ENCODE measurements at regions not wholly inside any gene's neighbourhood (a gene's known extent, or its start where the extent isn't known, plus 50 kb on each side); places are given as distances from the start of the nearest gene placed in this dataset.
"Not testable (repeated sequence)": the region's sequence is repeated elsewhere in the genome, so short reads cannot be mapped to it uniquely, and the experiment has no call there.

DNA sequence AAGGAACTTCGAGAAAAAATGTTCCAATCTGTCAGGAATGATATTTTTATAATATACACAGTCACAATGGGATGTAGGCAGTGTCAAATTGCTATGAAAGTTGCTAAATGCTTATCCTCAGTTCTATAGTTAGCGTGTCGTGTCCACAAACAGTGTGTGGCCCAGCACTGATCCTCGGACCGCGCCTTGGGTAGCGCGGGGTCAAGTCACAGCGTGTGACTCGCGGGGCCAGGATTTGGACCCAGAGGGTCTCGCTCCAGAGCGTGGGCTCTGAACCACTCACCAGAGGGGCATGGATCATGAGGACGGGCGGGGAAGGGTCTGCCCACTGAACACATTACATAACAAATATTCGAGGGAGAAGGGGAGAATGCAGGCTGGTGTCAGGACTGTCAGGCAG is 171.8 kb downstream of the C9orf50 start:
- CTCF ChIA-PET: no interaction called here
- TF ChIP-seq, protein P1, sequence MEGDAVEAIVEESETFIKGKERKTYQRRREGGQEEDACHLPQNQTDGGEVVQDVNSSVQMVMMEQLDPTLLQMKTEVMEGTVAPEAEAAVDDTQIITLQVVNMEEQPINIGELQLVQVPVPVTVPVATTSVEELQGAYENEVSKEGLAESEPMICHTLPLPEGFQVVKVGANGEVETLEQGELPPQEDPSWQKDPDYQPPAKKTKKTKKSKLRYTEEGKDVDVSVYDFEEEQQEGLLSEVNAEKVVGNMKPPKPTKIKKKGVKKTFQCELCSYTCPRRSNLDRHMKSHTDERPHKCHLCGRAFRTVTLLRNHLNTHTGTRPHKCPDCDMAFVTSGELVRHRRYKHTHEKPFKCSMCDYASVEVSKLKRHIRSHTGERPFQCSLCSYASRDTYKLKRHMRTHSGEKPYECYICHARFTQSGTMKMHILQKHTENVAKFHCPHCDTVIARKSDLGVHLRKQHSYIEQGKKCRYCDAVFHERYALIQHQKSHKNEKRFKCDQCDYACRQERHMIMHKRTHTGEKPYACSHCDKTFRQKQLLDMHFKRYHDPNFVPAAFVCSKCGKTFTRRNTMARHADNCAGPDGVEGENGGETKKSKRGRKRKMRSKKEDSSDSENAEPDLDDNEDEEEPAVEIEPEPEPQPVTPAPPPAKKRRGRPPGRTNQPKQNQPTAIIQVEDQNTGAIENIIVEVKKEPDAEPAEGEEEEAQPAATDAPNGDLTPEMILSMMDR (conservative IDR thresholded peaks at IDR 0.05): no peak
- TF ChIP-seq EZH2 (IDR thresholded peaks at IDR 0.05; ENCODE audit: low read depth): no peak

DNA sequence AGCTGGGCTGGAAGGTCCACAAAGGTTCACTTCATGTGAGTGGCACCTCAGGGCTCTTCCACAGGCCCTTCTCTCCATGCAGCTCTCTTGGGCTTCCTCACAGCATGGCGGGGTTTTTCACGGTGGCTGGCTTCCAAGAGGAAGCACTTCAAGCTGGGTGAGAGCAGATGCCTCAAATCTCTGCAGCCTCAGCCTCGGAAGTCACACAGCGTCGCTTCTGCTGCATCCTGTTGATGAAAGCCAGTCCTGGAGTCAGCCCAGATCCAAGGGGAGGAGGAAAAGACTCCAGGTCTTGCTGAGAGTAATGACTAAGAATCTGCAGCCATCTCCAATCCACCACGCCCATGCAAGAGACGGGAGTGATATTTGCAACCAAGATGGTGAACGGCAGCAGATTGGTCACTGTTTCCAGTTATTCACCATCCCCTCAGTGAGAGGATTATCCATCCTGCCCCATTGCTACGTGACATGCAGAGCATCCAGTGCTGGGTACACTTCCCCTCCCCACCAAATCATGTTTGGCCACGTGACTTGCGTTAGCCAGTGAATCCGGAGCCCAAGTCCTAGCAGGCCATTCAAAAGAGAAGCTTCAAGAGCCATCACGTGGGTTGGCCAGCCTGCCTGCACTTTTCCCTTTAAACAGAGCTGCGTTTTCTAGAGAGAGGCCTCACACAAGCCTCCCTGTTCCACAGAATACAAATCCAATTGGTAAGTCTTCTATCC is 173.9 kb downstream of the C9orf50 start:
- Histone ChIP-seq H3K27me3 (ENCODE audit: insufficient read depth, low read depth) (no peaks in the 10 kb centered on the region), H3K79me2 (ENCODE audit: low read depth) (no peaks in the 10 kb centered on the region), H3K36me3 (ENCODE audit: low read depth) (no peaks in the 10 kb centered on the region), H3K9me3 (ENCODE audit: insufficient read depth, low read depth) (no peaks in the 10 kb centered on the region), H3F3A (ENCODE audit: insufficient read depth, low read depth) (no peaks in the 10 kb centered on the region), H3K4me2 (no peak overlapping the region), H4K20me1 (ENCODE audit: insufficient read depth) (no peaks in the 10 kb centered on the region), H3K27ac (no peak overlapping the region), H2AFZ (no peak overlapping the region), H3K4me3 (no peak overlapping the region), H3K4me1 (replicated peaks; ENCODE audit: insufficient read depth) (no peaks in the 10 kb centered on the region), H3K9me2 (ENCODE audit: insufficient read depth) (no peaks in the 10 kb centered on the region)
- ChIA-PET POLR2A (ENCODE audit: unreplicated experiment) (no interaction called here), CTCF (interaction anchor here (0.9 kb wide), 1 partner anchor 39 kb away, joined by 8 read pairs; no protein-coding TSS in a partner anchor)
- BruUV-seq (replicated peaks): no TSS peak
- TF ChIP-seq, protein P1 (conservative IDR thresholded peaks at IDR 0.05): no peak
- TF ChIP-seq EZH2 (IDR thresholded peaks at IDR 0.05; ENCODE audit: low read depth): no peak
- DNase-seq: no peak
- intact Hi-C loops (cut with micrococcal nuclease; ENCODE audit: unreplicated experiment): no loop called here

More for the DNA sequence above, 171.8 kb downstream of the C9orf50 start:
- Histone ChIP-seq H3K27me3 (ENCODE audit: insufficient read depth, low read depth) (no peaks in the 10 kb centered on the region), H4K20me1 (ENCODE audit: insufficient read depth) (no peaks in the 10 kb centered on the region), H2AFZ (no peak overlapping the region), H3F3A (ENCODE audit: insufficient read depth, low read depth) (no peaks in the 10 kb centered on the region), H3K36me3 (ENCODE audit: low read depth) (no peaks in the 10 kb centered on the region), H3K9me2 (ENCODE audit: insufficient read depth) (no peaks in the 10 kb centered on the region), H3K4me3 (no peak overlapping the region), H3K27ac (no peak overlapping the region), H3K9me3 (ENCODE audit: insufficient read depth, low read depth) (no peaks in the 10 kb centered on the region), H3K79me2 (ENCODE audit: low read depth) (no peaks in the 10 kb centered on the region), H3K4me2 (no peak overlapping the region), H3K4me1 (replicated peaks; ENCODE audit: insufficient read depth) (no peaks in the 10 kb centered on the region)
- no TSS peak for BruUV-seq (replicated peaks)
- POLR2A ChIA-PET (ENCODE audit: unreplicated experiment): no interaction called here
- intact Hi-C loops (cut with micrococcal nuclease; ENCODE audit: unreplicated experiment): no loop called here
- no peak for DNase-seq

DNA sequence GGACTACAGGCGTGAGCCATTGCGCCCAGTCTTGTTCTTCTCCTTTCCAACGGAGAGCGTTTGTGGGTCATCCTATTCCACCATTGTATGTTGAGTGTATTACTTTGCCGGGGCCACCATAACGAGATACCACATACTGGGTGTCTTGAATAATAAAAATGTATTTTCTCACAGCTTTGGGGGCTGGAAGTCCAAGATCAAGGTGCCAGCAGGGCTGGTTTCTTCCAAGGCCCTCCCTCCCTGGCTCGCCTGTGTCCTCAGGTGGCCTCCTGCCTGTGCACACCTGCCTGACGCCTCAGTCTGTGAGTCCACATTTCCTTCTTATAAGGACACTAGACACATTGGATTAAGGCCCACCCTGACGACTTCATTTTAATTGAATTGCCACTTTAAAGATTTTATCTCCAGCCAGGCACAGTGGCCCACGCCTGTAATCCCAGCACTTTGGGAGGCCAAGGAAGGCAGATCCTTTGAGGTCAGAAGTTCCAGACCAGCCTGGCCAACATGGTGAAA is 175.1 kb downstream of the C9orf50 start:
- Histone ChIP-seq H3K9me2 (ENCODE audit: insufficient read depth) (no peaks in the 10 kb centered on the region), H3K36me3 (ENCODE audit: low read depth) (no peaks in the 10 kb centered on the region), H3K9me3 (ENCODE audit: insufficient read depth, low read depth) (no peaks in the 10 kb centered on the region), H4K20me1 (ENCODE audit: insufficient read depth) (no peaks in the 10 kb centered on the region), H3K4me1 (replicated peaks; ENCODE audit: insufficient read depth) (no peaks in the 10 kb centered on the region), H3K4me3 (no peak overlapping the region), H3K27ac (no peak overlapping the region), H2AFZ (no peak overlapping the region), H3K27me3 (ENCODE audit: insufficient read depth, low read depth) (no peaks in the 10 kb centered on the region), H3F3A (ENCODE audit: insufficient read depth, low read depth) (no peaks in the 10 kb centered on the region), H3K79me2 (ENCODE audit: low read depth) (no peaks in the 10 kb centered on the region), H3K4me2 (no peak overlapping the region)
- intact Hi-C loops (cut with micrococcal nuclease; ENCODE audit: unreplicated experiment): no loop called here
- CTCF ChIA-PET: no interaction called here
- TF ChIP-seq, protein P1 (conservative IDR thresholded peaks at IDR 0.05): no peak
- no peak for TF ChIP-seq EZH2 (IDR thresholded peaks at IDR 0.05; ENCODE audit: low read depth)
- POLR2A ChIA-PET (ENCODE audit: unreplicated experiment): no interaction called here
- BruUV-seq (replicated peaks): no TSS peak
- no peak for DNase-seq

DNA sequence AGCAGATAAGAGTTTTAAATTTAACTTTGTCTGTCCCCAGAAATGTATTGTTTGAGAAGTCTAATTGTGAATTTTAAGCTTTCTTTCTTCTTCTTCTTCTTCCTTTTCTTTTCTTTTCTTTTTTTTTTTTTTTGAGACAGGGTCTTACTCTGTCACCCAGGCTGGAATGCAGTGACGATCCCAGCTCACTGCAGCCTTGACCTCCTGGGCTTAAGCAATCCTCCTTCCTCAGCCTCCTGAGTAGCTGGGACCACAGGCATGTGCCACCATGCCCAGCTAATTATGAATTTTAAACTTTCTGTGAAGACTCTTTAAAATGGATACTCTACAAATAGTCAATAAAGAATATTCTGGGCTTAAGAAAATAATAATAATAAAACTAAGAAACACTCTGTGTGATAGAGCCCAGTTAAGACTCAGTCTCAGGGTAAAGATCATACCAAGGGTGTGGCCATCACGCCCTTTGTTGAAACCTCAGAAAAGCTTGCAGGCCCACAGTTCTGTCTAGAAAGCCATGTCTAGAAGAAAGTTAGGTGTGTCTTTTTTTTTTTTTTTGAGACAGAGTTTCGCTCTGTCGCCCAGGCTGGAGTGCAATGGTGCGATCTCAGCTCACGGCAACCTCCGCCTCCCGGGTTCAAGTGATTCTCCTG is 177.3 kb downstream of the C9orf50 start:
- H3K4me3 ChIP-seq; H3K4me1 ChIP-seq (replicated peaks; ENCODE audit: insufficient read depth); H3K36me3 ChIP-seq (ENCODE audit: low read depth); H3K9me3 ChIP-seq (ENCODE audit: insufficient read depth, low read depth); H3F3A ChIP-seq (ENCODE audit: insufficient read depth, low read depth); H3K4me2 ChIP-seq; H3K27ac ChIP-seq; H4K20me1 ChIP-seq (ENCODE audit: insufficient read depth); H3K27me3 ChIP-seq (ENCODE audit: insufficient read depth, low read depth); H2AFZ ChIP-seq; intact Hi-C loops (cut with micrococcal nuclease; ENCODE audit: unreplicated experiment); BruUV-seq (replicated peaks); H3K9me2 ChIP-seq (ENCODE audit: insufficient read depth); H3K79me2 ChIP-seq (ENCODE audit: low read depth); DNase-seq: not testable (repeated sequence)
- ChIA-PET CTCF (interaction anchor here (0.6 kb wide), 1 partner anchor 82 kb away, joined by 5 read pairs; no protein-coding TSS in a partner anchor), POLR2A (ENCODE audit: unreplicated experiment) (interaction anchor here (0.6 to 0.9 kb wide), 2 partner anchors 110 to 363 kb away, joined by 4 to 8 read pairs; partner anchors contain the start of gene DOLPP1)
